Neural crest cell (in vitro differentiated cells): ENCODE measurements at regions not wholly inside any gene's neighbourhood (a gene's known extent, or its start where the extent isn't known, plus 50 kb on each side); places are given as distances from the start of the nearest gene placed in this dataset.

Source experiments
- DNase-seq: peaks from one replicate; pipeline ENCODE4 v3.0.0; 2021; ENCODE audit warnings: low read depth, mixed read lengths, low spot score
- H3K27ac Mint-ChIP-seq: one replicate; pipeline ENCODE4 v1.8.0; 2021; ENCODE audit warnings: mild to moderate bottlenecking, mixed read lengths; ENCODE audit not compliant: unreplicated experiment
- H3K27me3 Mint-ChIP-seq: 2 replicates; pipeline ENCODE4 v1.8.0; 2021; ENCODE audit warnings: low read depth, mild to moderate bottlenecking, mixed read lengths
- H3K36me3 Mint-ChIP-seq: 2 replicates; pipeline ENCODE4 v1.8.0; 2021; ENCODE audit warnings: low read depth, mild to moderate bottlenecking, mixed read lengths
- H3K4me1 Mint-ChIP-seq: 2 replicates; pipeline ENCODE4 v1.8.0; 2021; ENCODE audit warnings: mixed read lengths
- H3K4me3 Mint-ChIP-seq: one replicate; pipeline ENCODE4 v1.8.0; 2021; ENCODE audit warnings: mild to moderate bottlenecking, mixed read lengths
- H3K9me3 Mint-ChIP-seq: 2 replicates; pipeline ENCODE4 v1.8.0; 2021; ENCODE audit warnings: mixed read lengths
- CTCF ChIP-seq: fragments of 200-600 bp; sonication (generic); conservative IDR thresholded peaks from 2 replicates; pipeline ENCODE4 v1.5.0; 2021; ENCODE audit warnings: antibody characterized with exemption, mild to moderate bottlenecking

- H3K4me1 Mint-ChIP-seq, result peaks cover 32% of the 10 kb centered on the region
- no peak for TF ChIP-seq CTCF
- no peak for DNase-seq
- H3K9me3 Mint-ChIP-seq, result peaks cover 5% of the 10 kb centered on the region
- H3K27ac Mint-ChIP-seq, result no peak overlapping the region
- no peaks in the 10 kb centered on the region for H3K36me3 Mint-ChIP-seq
- H3K27me3 Mint-ChIP-seq, result no peaks in the 10 kb centered on the region
- H3K4me3 Mint-ChIP-seq, result no peak overlapping the region
These were observed 137.1 kb downstream of the PROX1 start for GRCh38 chr1:214124915-214125314.

GRCh38 chr1:214125819-214126218 is 138.0 kb downstream of the PROX1 start:
- no peak for DNase-seq
- H3K4me3 Mint-ChIP-seq, result no peak overlapping the region

DNA sequence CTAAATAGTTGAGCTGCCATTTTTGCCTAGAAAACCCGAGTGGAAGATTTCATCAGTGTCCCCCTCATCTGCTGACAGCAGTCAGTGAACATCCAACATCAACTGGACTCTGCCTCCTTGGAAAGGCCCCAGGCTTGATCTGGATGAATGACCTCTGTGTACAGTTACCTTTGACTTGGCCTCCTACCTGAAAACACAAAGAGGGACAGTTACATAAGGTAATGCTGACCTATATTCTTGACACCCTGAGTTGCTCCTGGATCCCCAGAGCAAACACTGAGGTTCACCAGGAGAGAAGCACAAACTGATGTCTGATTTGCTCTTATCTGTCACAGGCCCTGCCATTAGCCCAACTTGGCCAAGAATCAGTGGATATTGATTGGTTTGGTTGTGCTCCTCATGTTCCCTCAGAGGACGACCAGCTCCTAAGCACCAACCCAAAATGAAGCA is 138.9 kb downstream of the PROX1 start:
- H3K27ac Mint-ChIP-seq, result no peak overlapping the region
- no peaks in the 10 kb centered on the region for H3K27me3 Mint-ChIP-seq
- H3K9me3 Mint-ChIP-seq, result peaks cover 5% of the 10 kb centered on the region
- no peak overlapping the region for H3K4me3 Mint-ChIP-seq
- H3K36me3 Mint-ChIP-seq, result no peaks in the 10 kb centered on the region
- no peak for DNase-seq
- peaks cover 32% of the 10 kb centered on the region for H3K4me1 Mint-ChIP-seq
- no peak for TF ChIP-seq CTCF

More at GRCh38 chr1:214125819-214126218, 138.0 kb downstream of the PROX1 start:
- Mint-ChIP-seq H3K4me1 (peaks cover 32% of the 10 kb centered on the region), H3K36me3 (no peaks in the 10 kb centered on the region), H3K27me3 (no peaks in the 10 kb centered on the region), H3K9me3 (peaks cover 5% of the 10 kb centered on the region), H3K27ac (no peak overlapping the region)
- TF ChIP-seq CTCF, result no peak

DNA sequence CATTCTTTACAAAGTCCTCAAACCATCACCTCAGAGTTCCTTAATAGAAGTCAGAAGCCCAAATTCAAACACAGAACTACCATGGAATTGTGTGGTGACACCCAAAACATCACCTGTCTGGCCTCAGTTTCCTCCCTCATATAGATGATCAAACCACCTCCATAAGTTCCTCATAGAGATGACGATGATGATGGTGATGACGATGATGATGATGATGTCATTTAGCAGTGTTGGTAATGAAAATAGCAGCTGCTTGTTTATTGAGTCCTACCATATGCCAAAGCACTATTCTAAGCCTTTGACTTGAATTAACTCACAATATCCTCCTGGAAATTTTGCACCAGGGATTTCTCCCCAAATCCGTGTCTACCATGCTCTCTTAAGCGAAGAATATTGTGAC is 139.9 kb downstream of the PROX1 start:
- H3K9me3 Mint-ChIP-seq, result peaks cover 5% of the 10 kb centered on the region
- no peak for TF ChIP-seq CTCF
- no peak for DNase-seq
- no peak overlapping the region for H3K27ac Mint-ChIP-seq
- H3K4me1 Mint-ChIP-seq, result peaks cover 31% of the 10 kb centered on the region
- H3K36me3 Mint-ChIP-seq, result no peaks in the 10 kb centered on the region
- no peaks in the 10 kb centered on the region for H3K27me3 Mint-ChIP-seq
- H3K4me3 Mint-ChIP-seq, result no peak overlapping the region

- TF ChIP-seq CTCF, result no peak
- Mint-ChIP-seq H3K36me3 (peaks cover 2% of the 10 kb centered on the region), H3K4me3 (no peak overlapping the region), H3K27me3 (no peaks in the 10 kb centered on the region), H3K27ac (no peak overlapping the region), H3K4me1 (peaks cover 14% of the 10 kb centered on the region), H3K9me3 (no peaks in the 10 kb centered on the region)
- DNase-seq, result no peak
These were observed 145.1 kb upstream of the SMYD2 start for GRCh38 chr1:214135886-214136285.
